ENCODE measurements at regions not wholly inside any gene's neighbourhood (a gene's known extent, or its start where the extent isn't known, plus 50 kb on each side); places are given as distances from the start of the nearest gene placed in this dataset.
"Not testable (repeated sequence)": the region's sequence is repeated elsewhere in the genome, so short reads cannot be mapped to it uniquely, and the experiment has no call there.

GRCh38 chr18:34491719-34492118, 218.4 kb upstream of the DTNA start:
- DNase-seq, result no peak

GRCh38 chr18:34492652-34493051, 217.4 kb upstream of the DTNA start:
- no peak for DNase-seq

DNA sequence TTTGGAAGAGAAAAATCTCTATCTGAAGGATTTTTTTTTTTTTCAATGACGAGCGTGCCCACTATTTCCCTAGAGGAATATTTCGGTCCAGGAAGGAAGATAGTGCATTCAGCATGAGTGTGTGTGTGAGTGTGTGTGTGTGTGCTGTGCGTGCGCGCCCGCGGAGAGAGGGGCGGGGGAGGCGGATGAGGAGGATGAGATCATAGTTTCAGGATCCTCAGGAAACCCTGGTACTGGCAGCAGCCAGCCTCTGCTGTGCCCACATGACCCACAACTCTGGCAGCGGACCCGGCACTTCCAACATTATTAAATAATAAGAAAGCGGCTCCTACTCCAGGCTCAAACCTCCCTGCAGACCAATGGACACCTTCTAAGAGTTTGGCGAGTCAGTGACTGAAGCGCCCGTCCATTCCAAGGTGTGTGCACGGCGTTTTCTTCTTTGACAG, 217.0 kb upstream of the DTNA start:
- DNase-seq, result peak; percentile 92

DNA sequence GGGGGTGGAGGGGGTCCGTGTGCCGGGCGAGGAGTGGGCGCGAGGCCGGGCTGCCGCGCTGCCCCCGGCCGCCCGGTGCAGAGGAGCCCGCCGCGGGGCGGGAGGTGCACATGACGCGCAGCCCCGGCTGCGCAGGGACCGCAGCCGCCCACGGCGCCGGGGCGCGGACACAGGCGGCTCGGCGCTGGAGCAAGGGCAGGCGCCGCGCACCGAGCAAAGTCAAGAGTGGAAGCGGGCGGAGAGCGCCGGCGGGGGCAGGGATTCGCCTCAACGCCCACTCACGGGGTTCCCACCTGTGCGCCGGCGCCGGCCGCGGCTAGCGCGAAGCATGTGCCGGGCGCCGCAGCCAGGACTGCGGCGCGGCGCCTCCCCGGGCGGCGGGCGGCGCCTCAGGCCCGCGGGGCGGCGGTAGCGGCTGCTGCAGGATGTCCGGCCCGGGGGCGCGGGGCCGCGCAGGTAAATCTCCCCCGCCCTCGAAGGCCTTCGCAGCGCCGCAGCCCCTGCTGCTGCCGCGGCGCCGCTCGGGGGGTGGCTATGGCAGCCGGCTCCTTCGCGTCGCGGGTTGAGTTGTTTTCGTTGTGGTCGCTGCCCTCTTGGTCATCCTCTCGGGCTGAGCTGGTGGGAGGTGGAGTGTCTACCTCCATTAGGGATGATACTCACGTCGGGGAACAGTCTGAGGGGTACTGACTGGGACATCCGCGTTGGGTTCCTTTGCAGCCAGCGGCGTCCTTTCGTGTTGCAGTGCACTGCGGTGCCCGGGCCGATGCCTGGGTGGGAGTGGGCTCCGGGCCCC, 216.3 kb upstream of the DTNA start:
- no peak for DNase-seq

GRCh38 chr18:34494359-34494696, 215.8 kb upstream of the DTNA start:
- no peak for DNase-seq

GRCh38 chr18:34495506-34495905, 214.6 kb upstream of the DTNA start:
- DNase-seq, result no peak

- DNase-seq, result no peak
These were observed 208.5 kb upstream of the DTNA start for GRCh38 chr18:34501553-34501952.

DNA sequence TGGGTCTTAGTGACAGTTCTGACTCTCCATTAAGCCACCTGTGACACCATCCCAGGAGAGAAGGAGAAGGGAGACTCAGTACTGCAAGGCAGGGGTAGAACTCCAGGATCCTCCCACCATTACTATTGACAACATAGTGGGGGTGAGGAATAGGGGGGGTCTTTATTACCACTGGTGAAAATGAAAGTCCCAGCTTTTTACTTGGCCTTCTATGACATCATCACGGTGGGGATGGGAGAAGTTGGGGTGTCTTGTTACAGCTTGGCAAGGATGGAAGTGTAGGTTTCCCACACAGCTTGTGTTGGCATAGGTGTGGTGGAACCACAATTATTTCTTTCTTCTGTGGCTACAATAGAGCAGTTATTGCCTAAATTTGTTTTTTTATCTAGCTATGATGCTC, 203.9 kb upstream of the DTNA start:
- no peak for DNase-seq

DNA sequence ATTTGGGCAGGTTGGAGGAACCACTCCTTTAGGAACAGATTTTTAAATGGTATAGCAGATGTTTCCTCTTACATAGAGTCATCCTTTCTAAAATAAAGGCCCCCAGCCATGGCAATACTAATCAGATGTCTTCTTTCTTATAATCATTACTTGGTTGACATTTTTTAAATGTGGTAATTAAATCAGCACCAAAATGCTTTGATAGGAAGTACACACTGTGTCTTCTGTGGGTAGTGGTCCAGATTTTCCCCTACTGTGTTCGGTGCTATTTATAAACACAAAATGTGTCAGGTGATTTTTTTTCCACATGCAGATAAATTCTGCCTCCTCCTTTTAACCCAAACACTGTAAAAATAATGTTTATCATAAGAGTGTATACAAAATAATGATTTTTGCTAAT, 200.9 kb upstream of the DTNA start:
- DNase-seq, result no peak

DNA sequence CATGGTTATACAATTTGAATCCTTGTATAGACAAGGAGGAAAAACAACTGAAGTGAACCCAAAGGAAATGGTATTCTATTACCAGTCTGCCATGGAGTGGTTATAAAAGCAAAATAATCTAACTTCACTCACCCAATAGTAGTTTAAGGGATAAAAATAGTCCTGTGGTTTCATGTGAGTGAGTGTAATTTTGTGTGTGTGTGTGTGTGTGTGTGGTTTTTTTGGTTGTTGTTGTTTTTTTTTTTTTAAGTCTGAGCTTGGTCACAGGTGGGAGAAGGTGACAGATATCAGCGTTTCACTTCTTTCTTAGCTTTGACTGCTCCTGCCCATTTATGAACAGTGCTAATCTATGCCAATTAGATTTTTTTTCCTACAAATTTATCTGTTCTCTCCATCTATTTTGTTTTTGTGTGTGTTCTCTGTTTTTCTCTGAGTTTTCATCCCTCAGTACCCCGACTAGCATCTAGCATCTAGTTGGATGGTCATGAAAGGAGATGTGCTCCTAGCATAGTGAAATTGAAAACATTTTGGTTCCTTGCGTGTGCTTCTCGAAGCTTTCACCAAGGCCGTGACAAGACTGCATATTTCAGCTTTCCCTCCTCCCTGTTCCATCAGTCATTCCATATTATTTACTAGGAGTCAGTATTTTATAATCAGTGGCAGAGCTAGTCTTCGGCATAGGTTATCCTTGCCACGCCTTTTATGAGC, 200.1 kb upstream of the DTNA start:
- no peak for DNase-seq

- no peak for DNase-seq
These were observed 199.2 kb upstream of the DTNA start for GRCh38 chr18:34510926-34511325.

DNA sequence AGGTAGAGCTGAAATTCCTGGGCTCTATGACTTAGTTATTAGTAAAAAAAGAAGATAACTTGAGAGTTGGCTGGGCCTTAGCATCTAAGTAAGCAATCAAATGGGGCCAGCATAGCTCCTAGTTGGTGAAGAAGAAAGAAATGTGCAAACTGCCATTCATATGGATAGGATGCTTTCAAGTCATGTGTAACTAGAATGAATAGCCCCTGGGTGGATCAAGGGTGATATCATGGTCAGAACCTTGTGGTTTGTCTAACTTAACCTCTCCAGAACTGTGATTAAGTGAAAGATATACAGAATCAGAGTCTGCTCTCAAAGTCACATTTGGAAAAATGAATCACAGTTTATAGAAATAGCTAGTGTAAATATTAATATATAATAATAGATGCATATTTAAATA, 198.7 kb upstream of the DTNA start:
- no peak for DNase-seq

GRCh38 chr18:34511879-34512278, 198.2 kb upstream of the DTNA start:
- DNase-seq, result no peak

GRCh38 chr18:34514238-34514637, 195.9 kb upstream of the DTNA start:
- no peak for DNase-seq

DNA sequence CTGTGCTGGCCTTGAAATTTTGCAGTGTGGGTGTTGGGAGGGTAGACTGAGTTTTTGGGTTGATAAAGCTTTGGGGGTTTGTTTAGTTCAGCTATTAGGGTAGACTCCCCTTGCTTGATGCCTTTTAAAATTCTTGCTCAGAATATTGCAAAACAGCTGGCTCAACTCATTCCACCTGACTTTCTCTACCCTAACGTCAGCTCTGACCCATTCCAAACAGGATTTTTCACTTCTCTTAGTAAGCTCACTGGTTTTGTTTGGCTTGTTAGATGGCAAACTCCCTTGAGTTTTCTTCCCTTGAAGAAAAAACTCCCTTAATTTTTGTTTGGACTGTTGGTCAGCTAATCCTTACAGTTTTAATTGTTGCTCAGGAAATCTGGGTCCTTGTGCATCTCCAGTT, 195.1 kb upstream of the DTNA start:
- no peak for DNase-seq

DNA sequence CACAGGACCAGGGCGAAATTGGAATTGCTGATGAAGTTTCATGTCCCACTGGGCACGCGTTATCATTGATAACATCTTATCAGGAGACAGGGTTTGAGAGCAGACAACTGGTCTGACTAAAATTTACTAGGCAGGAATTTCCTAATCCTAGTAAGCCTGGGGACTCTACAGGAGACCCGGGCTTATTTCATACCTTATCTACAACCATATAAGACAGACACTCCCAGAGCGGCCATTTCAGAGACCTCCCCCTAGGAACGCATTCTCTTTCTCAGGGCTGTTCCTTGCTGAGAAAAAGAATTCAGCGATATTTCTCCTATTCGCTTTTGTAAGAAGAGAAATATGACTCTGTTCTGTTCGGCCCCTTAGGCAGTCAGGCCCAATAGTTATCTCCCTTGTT, 193.7 kb upstream of the DTNA start:
- not testable (repeated sequence) for DNase-seq

DNA sequence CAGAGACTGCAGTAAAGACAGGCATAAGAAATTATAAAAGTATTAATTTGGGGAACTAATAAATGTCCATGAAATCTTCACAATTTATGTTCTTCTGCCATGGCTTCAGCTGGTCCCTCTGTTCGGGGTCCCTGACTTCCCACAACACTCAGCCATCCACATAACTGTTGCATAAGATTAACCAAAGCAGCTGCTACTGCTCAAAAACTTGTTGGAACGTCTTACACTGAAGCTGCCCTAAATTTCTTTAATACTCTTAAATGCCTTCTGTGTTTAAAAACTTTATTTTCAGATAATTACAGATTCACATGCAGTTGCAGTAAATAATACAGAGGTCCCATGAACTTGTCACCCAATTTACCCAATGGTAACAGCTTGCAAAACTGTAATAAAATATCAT, 193.1 kb upstream of the DTNA start:
- DNase-seq, result not testable (repeated sequence)

GRCh38 chr18:34521040-34521439, 189.1 kb upstream of the DTNA start:
- DNase-seq, result no peak

- peak; percentile 84 for DNase-seq
These were observed 187.5 kb upstream of the DTNA start for GRCh38 chr18:34522603-34523002.

DNA sequence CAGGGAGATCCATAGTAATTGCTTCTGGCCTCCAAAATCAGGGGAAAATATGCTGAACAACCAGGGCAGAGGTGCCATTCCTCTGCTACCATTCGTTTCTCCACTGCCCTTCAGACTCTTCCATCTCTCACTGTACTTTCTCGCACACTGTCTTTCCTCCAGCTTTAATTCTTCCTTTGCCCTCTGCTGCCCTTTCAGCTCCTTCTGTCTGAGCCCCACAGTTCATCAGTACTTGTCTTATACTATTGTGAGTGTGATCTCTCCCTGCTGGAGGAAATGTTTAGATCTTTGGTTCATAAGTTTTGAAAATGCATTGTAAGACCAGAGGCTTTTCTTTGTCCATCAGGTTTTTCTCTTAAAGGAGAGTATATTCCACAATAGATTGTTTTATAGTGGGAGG, 184.9 kb upstream of the DTNA start:
- DNase-seq, result no peak

- no peak for DNase-seq
These were observed 181.9 kb upstream of the DTNA start for GRCh38 chr18:34528177-34528576.

DNA sequence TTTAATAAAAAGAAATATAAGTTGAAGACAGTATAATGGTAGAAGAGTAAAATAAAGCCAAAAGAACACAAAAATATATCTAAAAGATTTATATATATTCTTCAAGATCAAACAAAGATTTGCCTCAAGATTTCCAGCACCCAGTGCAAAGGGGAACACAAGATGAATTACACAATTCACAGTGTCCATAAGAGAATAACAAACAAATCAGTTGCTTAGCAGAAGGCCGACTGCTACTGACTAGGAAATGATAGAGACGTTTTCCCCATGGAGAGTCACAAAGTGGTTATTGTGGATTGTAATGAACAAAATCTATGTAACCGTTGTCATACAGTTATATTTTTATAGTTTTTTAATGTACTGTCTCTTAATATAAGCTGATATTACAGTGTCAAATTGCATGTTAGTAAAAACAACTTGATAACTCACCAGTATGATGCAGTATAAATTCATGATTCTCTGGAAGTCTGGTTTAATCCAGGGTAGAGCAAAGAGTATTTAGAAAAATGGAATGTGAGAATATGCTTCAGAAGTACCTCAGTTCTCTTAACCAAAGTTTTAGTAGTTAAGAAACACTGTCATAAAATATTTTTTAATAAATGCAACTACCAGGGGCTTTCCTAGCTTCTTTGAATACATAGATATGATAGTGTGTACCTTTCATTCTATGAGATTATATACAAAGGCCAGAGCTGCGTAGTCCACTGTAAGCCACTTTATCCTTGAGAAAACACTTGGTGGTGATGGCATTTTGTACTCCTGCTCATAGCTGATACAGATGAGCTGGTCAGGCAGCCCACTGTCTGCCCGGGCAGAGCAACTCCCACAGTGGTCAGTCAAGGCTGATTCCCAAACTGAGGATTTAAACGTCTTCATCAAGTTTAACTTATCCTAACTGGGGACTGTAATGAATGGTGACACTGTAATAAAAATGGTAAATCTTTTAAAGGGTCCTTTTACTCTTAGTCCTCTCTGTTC, 180.5 kb upstream of the DTNA start:
- no peak for DNase-seq

- DNase-seq, result no peak
These were observed 179.0 kb upstream of the DTNA start for GRCh38 chr18:34531110-34531509.

Measured in NCI-H446 treated with DMSO at 0.1 percent for 48 hours (cell line).